Uterus (tissue), 3 donors: ENCODE measurements at regions not wholly inside any gene's neighbourhood (a gene's known extent, or its start where the extent isn't known, plus 50 kb on each side); places are given as distances from the start of the nearest gene placed in this dataset.

Experiments
- DNase-seq, 2 donors: peaks; one replicate each; pipeline ENCODE4 v3.0.0-alpha.2; 2019 to 2020
- H3K27ac ChIP-seq, 2 donors: fragments of 200-600 bp; sonication (generic); 1 replicate in 1 of 2; 2 replicates in 1 of 2; pipeline ENCODE4 v1.5.1; 2016 to 2018
- H3K27me3 ChIP-seq, 2 donors: fragments of 200-600 bp; sonication (generic); one replicate each; pipeline ENCODE4 v1.5.1; 2018 to 2019; ENCODE audit warnings: control low read depth in 1 of 2
- H3K36me3 ChIP-seq, 2 donors: fragments of 200-600 bp; sonication (generic); one replicate each; pipeline ENCODE4 v1.5.1; 2019; ENCODE audit warnings: control low read depth in 1 of 2
- H3K4me1 ChIP-seq, 2 donors: fragments of 200-600 bp; sonication (generic); one replicate each; pipeline ENCODE4 v1.5.1; 2018 to 2019; ENCODE audit warnings: control low read depth in 1 of 2
- H3K4me3 ChIP-seq, 2 donors: fragments of 200-600 bp; sonication (generic); 1 replicate in 1 of 2; 2 replicates in 1 of 2; pipeline ENCODE4 v1.5.1; 2018 to 2019; ENCODE audit warnings: mild to moderate bottlenecking in 1 of 2
- H3K9me3 ChIP-seq, 2 donors: fragments of 200-600 bp; sonication (generic); one replicate each; pipeline ENCODE4 v1.5.1; 2019; ENCODE audit warnings: control low read depth in 1 of 2
- CTCF ChIP-seq, 4 experiments: fragments of 200-600 bp in 2 of 4; fragments of 450-650 bp in 2 of 4; sonication (generic) in 2 of 4; IDR thresholded peaks; one replicate each; pipeline ENCODE4 v1.5.1; 2016 to 2019; ENCODE audit warnings: antibody characterized with exemption in 4 of 4, mild to moderate bottlenecking in 2 of 4, moderate library complexity in 1 of 4
- POLR2A ChIP-seq, 2 donors: fragments of 450-650 bp; IDR thresholded peaks; one replicate each; pipeline ENCODE4 v1.6.1; 2016; ENCODE audit warnings: antibody characterized with exemption in 2 of 2, mild to moderate bottlenecking in 1 of 2, moderate library complexity in 1 of 2
- intact Hi-C: fragments of 100-400 bp; cut with DNase I; formaldehyde crosslinking; loops from one replicate; pipeline ENCODE4 v1.15.1; 2023; ENCODE audit warnings: low total_unique reads
- donor health status: DM: yes; HTN: yes; CAD: no.

GRCh38 chr2:139631966-139632365 is 851.8 kb upstream of the NXPH2 start:
- TF ChIP-seq CTCF (IDR thresholded peaks at IDR 0.05) = no peak
- no peak for TF ChIP-seq POLR2A (IDR thresholded peaks at IDR 0.05)
- Histone ChIP-seq H3K4me3 (no peak overlapping the region), H3K4me1 (no peaks in the 10 kb centered on the region), H3K27me3 (no peaks in the 10 kb centered on the region), H3K9me3 (no peaks in the 10 kb centered on the region), H3K36me3 (no peaks in the 10 kb centered on the region), H3K27ac (no peak overlapping the region)
- no peak for DNase-seq
- intact Hi-C loops = no loop called here

- no peaks in the 10 kb centered on the region for H3K4me1 ChIP-seq
- H3K27me3 ChIP-seq = no peaks in the 10 kb centered on the region
- no peaks in the 10 kb centered on the region for H3K9me3 ChIP-seq
- TF ChIP-seq CTCF (IDR thresholded peaks at IDR 0.05) = no peak
- TF ChIP-seq POLR2A (IDR thresholded peaks at IDR 0.05) = no peak
- no peak overlapping the region for H3K4me3 ChIP-seq
- no peak overlapping the region for H3K27ac ChIP-seq
- no peak for DNase-seq
- H3K36me3 ChIP-seq = no peaks in the 10 kb centered on the region
- intact Hi-C loops = no loop called here
Measured at GRCh38 chr2:139628931-139629330, 848.7 kb upstream of the NXPH2 start.

- TF ChIP-seq CTCF (IDR thresholded peaks at IDR 0.05) (no peak), POLR2A (IDR thresholded peaks at IDR 0.05) (no peak)
- no peak overlapping the region for H3K27ac ChIP-seq
- H3K27me3 ChIP-seq = no peaks in the 10 kb centered on the region
- intact Hi-C loops = no loop called here
- no peak overlapping the region for H3K4me3 ChIP-seq
- DNase-seq = no peak
- H3K9me3 ChIP-seq = no peaks in the 10 kb centered on the region
- no peaks in the 10 kb centered on the region for H3K4me1 ChIP-seq
- no peaks in the 10 kb centered on the region for H3K36me3 ChIP-seq
Measured at GRCh38 chr2:139626128-139626527, 845.9 kb upstream of the NXPH2 start.

- intact Hi-C loops = no loop called here
Measured at GRCh38 chr2:139622691-139623090, 842.5 kb upstream of the NXPH2 start.

GRCh38 chr2:139617747-139618146 is 837.6 kb upstream of the NXPH2 start:
- TF ChIP-seq CTCF (IDR thresholded peaks at IDR 0.05) = no peak
- no peak for TF ChIP-seq POLR2A (IDR thresholded peaks at IDR 0.05)
- Histone ChIP-seq H3K27ac (no peak overlapping the region), H3K4me1 (no peaks in the 10 kb centered on the region), H3K4me3 (no peak overlapping the region), H3K9me3 (no peaks in the 10 kb centered on the region), H3K36me3 (no peaks in the 10 kb centered on the region), H3K27me3 (no peaks in the 10 kb centered on the region)
- intact Hi-C loops = no loop called here
- DNase-seq = no peak

More at GRCh38 chr2:139622691-139623090, 842.5 kb upstream of the NXPH2 start:
- H3K36me3 ChIP-seq = no peaks in the 10 kb centered on the region
- H3K4me3 ChIP-seq = no peak overlapping the region
- H3K27ac ChIP-seq = no peak overlapping the region
- TF ChIP-seq CTCF (IDR thresholded peaks at IDR 0.05) (no peak), POLR2A (IDR thresholded peaks at IDR 0.05) (no peak)
- H3K4me1 ChIP-seq = no peaks in the 10 kb centered on the region
- H3K27me3 ChIP-seq = no peaks in the 10 kb centered on the region
- no peaks in the 10 kb centered on the region for H3K9me3 ChIP-seq
- DNase-seq = no peak
